Kidney epithelial cell (primary cell): ENCODE measurements at regions not wholly inside any gene's neighbourhood (a gene's known extent, or its start where the extent isn't known, plus 50 kb on each side); places are given as distances from the start of the nearest gene placed in this dataset.

ENCODE experiments used
- DNase-seq: peaks from one replicate; pipeline ENCODE4 v3.0.0-alpha.2; 2010; ENCODE audit warnings: low read depth
- H3K27me3 ChIP-seq: 2 replicates; pipeline ENCODE4 v1.6.0; 2011; ENCODE audit warnings: low read length; ENCODE audit not compliant: control insufficient read depth, insufficient read depth
- H3K36me3 ChIP-seq: 2 replicates; pipeline ENCODE4 v1.5.1; 2011; ENCODE audit warnings: low read length; ENCODE audit not compliant: control insufficient read depth, insufficient read depth
- H3K4me3 ChIP-seq: 2 replicates; pipeline ENCODE4 v1.5.1; 2011; ENCODE audit warnings: low read depth, mild to moderate bottlenecking, control low read depth, low read length
- CTCF ChIP-seq: IDR thresholded peaks from 2 replicates; pipeline ENCODE4 v1.5.1; 2011; ENCODE audit warnings: mild to moderate bottlenecking, moderate library complexity, low read length, control low read depth, inconsistent platforms; ENCODE audit not compliant: insufficient read depth, poor library complexity, severe bottlenecking

GRCh38 chr12:28885928-28886327, 263.1 kb upstream of the FAR2 start:
- no peaks in the 10 kb centered on the region for H3K27me3 ChIP-seq
- DNase-seq, result no peak
- H3K4me3 ChIP-seq, result no peak overlapping the region
- no peaks in the 10 kb centered on the region for H3K36me3 ChIP-seq
- TF ChIP-seq CTCF, result no peak

DNA sequence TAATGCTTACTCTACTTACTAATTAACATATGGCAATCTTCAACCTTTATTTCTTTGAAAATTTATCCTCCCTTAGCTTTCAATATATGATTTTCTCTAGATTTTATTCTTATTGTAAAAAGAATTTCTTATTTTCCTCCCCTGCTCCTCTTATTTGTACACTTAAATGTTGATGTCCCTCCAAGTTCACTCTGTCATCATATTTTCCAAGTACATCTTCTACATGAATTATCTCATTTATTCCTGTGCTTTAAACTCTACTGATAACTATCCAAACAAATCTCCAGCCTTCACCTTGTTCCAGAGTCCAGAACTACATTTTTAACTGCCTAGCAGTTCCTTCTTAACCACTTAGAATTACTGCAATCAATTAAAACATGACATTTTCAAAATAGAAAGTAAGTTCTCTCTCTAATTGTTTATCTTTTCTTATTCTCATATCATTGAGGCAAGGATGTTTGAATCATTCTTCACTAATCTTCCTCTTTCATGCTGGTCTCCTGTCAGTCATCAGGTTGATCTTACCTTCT, 261.6 kb upstream of the FAR2 start:
- TF ChIP-seq CTCF, result no peak
- DNase-seq, result no peak
- no peak overlapping the region for H3K4me3 ChIP-seq
- H3K27me3 ChIP-seq, result no peaks in the 10 kb centered on the region
- no peaks in the 10 kb centered on the region for H3K36me3 ChIP-seq

- H3K36me3 ChIP-seq, result no peaks in the 10 kb centered on the region
- no peak for DNase-seq
- no peak for TF ChIP-seq CTCF
- H3K27me3 ChIP-seq, result no peaks in the 10 kb centered on the region
- no peak overlapping the region for H3K4me3 ChIP-seq
These were observed 258.4 kb upstream of the FAR2 start for GRCh38 chr12:28890664-28891063.

- TF ChIP-seq CTCF, result no peak
- no peaks in the 10 kb centered on the region for H3K27me3 ChIP-seq
- no peak for DNase-seq
- H3K4me3 ChIP-seq, result no peak overlapping the region
- H3K36me3 ChIP-seq, result no peaks in the 10 kb centered on the region
These were observed 258.0 kb upstream of the FAR2 start for GRCh38 chr12:28891126-28891525.

DNA sequence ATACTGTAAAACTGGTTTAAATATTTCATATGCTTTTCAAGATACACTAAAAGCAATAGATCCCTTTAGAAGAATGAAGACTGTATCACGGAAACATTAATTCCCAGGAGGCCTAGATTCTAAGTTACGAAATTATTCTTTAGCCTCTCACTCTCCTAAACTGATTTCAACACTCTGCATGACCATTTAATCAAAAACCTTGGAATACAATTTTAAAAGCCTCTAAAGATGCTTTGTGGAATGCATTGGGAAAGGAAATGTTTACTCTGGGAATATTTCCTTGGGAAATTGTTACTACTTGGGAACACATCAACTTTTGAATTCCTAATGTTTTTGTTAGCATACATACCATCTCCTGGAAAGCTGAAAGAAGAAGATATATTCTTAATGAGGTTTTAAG, 255.7 kb upstream of the FAR2 start:
- no peak overlapping the region for H3K4me3 ChIP-seq
- H3K27me3 ChIP-seq, result no peaks in the 10 kb centered on the region
- no peaks in the 10 kb centered on the region for H3K36me3 ChIP-seq
- no peak for TF ChIP-seq CTCF
- no peak for DNase-seq

DNA sequence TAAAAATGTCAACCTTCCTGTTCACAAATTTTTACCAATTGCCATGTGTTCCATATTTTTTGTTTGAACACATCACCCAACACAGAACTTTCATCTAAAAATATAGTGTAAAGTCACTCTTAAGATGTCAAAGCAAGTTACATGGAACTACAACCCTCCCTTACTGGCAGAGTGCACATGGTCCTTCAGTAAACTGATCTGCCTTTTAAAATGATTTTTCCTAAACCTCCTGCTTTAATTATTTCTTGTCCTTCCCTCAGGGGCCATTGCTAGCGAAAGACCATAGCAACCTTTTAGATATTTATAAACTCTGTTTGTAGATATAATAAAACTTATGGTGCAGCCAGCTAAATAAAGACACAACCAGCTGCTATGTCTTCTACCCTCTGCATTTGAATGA, 255.2 kb upstream of the FAR2 start:
- TF ChIP-seq CTCF, result no peak
- no peak overlapping the region for H3K4me3 ChIP-seq
- no peaks in the 10 kb centered on the region for H3K36me3 ChIP-seq
- no peaks in the 10 kb centered on the region for H3K27me3 ChIP-seq
- DNase-seq, result no peak
